ENCODE measurements at regions not wholly inside any gene's neighbourhood (a gene's known extent, or its start where the extent isn't known, plus 50 kb on each side); places are given as distances from the start of the nearest gene placed in this dataset.

- TF ChIP-seq CTCF (IDR thresholded peaks at IDR 0.05; ENCODE audit: low read depth, low read length): no peak
- H3K4me3 ChIP-seq (ENCODE audit: low read depth, low read length): no peak overlapping the region
- in situ Hi-C loops (cut with HindIII; ENCODE audit: low sequenced_read_pairs): no loop called here
- peak; percentile 37 for DNase-seq (ENCODE audit: low read depth, low spot score)
Observed at GRCh38 chr3:25088284-25088683, 339.8 kb upstream of the RARB start.

GRCh38 chr3:25090698-25091453, 337.2 kb upstream of the RARB start:
- TF ChIP-seq CTCF (IDR thresholded peaks at IDR 0.05; ENCODE audit: low read depth, low read length): no peak
- in situ Hi-C loops (cut with HindIII; ENCODE audit: low sequenced_read_pairs): no loop called here
- H3K4me3 ChIP-seq (ENCODE audit: low read depth, low read length): no peak overlapping the region
- no peak for DNase-seq (ENCODE audit: low read depth, low spot score)

GRCh38 chr3:25091934-25092333, 336.1 kb upstream of the RARB start:
- in situ Hi-C loops (cut with HindIII; ENCODE audit: low sequenced_read_pairs): no loop called here
- no peak overlapping the region for H3K4me3 ChIP-seq (ENCODE audit: low read depth, low read length)
- no peak for DNase-seq (ENCODE audit: low read depth, low spot score)
- TF ChIP-seq CTCF (IDR thresholded peaks at IDR 0.05; ENCODE audit: low read depth, low read length): no peak

GRCh38 chr3:25094932-25095685, 333.0 kb upstream of the RARB start:
- DNase-seq (ENCODE audit: low read depth, low spot score): no peak
- in situ Hi-C loops (cut with HindIII; ENCODE audit: low sequenced_read_pairs): no loop called here
- no peak for TF ChIP-seq CTCF (IDR thresholded peaks at IDR 0.05; ENCODE audit: low read depth, low read length)
- no peak overlapping the region for H3K4me3 ChIP-seq (ENCODE audit: low read depth, low read length)

- no peak for TF ChIP-seq CTCF (IDR thresholded peaks at IDR 0.05; ENCODE audit: low read depth, low read length)
- no peak for DNase-seq (ENCODE audit: low read depth, low spot score)
- no peak overlapping the region for H3K4me3 ChIP-seq (ENCODE audit: low read depth, low read length)
- in situ Hi-C loops (cut with HindIII; ENCODE audit: low sequenced_read_pairs): no loop called here
Observed at GRCh38 chr3:25096536-25096935, 331.5 kb upstream of the RARB start.

- DNase-seq (ENCODE audit: low read depth, low spot score): no peak
- in situ Hi-C loops (cut with HindIII; ENCODE audit: low sequenced_read_pairs): no loop called here
- TF ChIP-seq CTCF (IDR thresholded peaks at IDR 0.05; ENCODE audit: low read depth, low read length): no peak
- no peak overlapping the region for H3K4me3 ChIP-seq (ENCODE audit: low read depth, low read length)
Observed at GRCh38 chr3:25097023-25097422, 331.0 kb upstream of the RARB start.

Data from astrocyte of the spinal cord (primary cell).